K562 (cell line): ENCODE measurements at regions not wholly inside any gene's neighbourhood (a gene's known extent, or its start where the extent isn't known, plus 50 kb on each side); places are given as distances from the start of the nearest gene placed in this dataset.

Source experiments
- ATAC-seq: fragments of 200-7000 bp; cut with Tn5 transposase; 3 replicates; pipeline ENCODE4 v1.9.1; 2020; ENCODE audit warnings: moderate library complexity
- BruUV-seq: library from RNA; stranded (reverse); fragments of 400-500 nt; replicated peaks from 2 replicates; lab custom pipeline; 2021; lab: Mats Ljungman, UMichigan
- CTCF ChIA-PET: fragments of 300-600 bp; formaldehyde crosslinking; extraction: SDS; loops from one replicate; lab custom pipeline; 2021; ENCODE audit warnings: low intra/inter-chr PET ratio; lab: Yijun Ruan, JAX
- POLR2A ChIA-PET: fragments of 300-600, 350-650 bp; sonication (Branson Sonifier 250); formaldehyde crosslinking; extraction: SDS; loops from one replicate; lab custom pipeline; 2021; ENCODE audit warnings: antibody characterized with exemption, inconsistent platforms; lab: Yijun Ruan, JAX
- DNase-seq, 4 experiments: peaks; one replicate each; pipeline versions ENCODE4 v3.0.0 to v3.0.0-alpha.2; 2011 to 2018; ENCODE audit warnings: low spot score in 3 of 4, mixed read lengths in 3 of 4; ENCODE audit errors: extremely low read depth in 1 of 4
- FAIRE-seq: peaks from 2 replicates; lab custom pipeline; 2011; peaks lifted over from hg19 to GRCh38; lab: Jason Lieb, UNC
- H2AFZ ChIP-seq: 2 replicates; pipeline ENCODE4 v1.6.0; 2011; ENCODE audit warnings: low read depth, low read length, control low read depth, inconsistent platforms
- H3K27ac ChIP-seq: fragments of 200-600 bp; 3 replicates; pipeline ENCODE4 v1.8.0; 2011; ENCODE audit warnings: low read depth, mild to moderate bottlenecking, control low read depth, inconsistent platforms, low read length, moderate library complexity, mixed read lengths; ENCODE audit errors: extremely low read depth
- H3K27me3 ChIP-seq, 2 experiments: fragments of 300-600 bp in 1 of 2; 2 replicates in 1 of 2; 3 replicates in 1 of 2; pipeline versions ENCODE4 v1.6.0 to v1.8.0; 2011; ENCODE audit warnings: inconsistent platforms in 2 of 2, low read length in 2 of 2, mild to moderate bottlenecking in 1 of 2, mixed read lengths in 1 of 2, moderate library complexity in 1 of 2; ENCODE audit not compliant: control insufficient read depth in 2 of 2, insufficient read depth in 2 of 2
- H3K36me3 ChIP-seq: fragments of 300-600 bp; 3 replicates; pipeline ENCODE4 v1.8.0; 2011; ENCODE audit warnings: mild to moderate bottlenecking, low read length, inconsistent platforms; ENCODE audit not compliant: control insufficient read depth, insufficient read depth
- H3K4me1 ChIP-seq, 2 experiments: fragments of 200-600 bp in 1 of 2; replicated peaks in 1 of 2; 2 replicates in 1 of 2; 3 replicates in 1 of 2; pipeline versions ENCODE4 v1.5.1 to v1.8.0; 2011; ENCODE audit warnings: inconsistent platforms in 2 of 2, low read length in 2 of 2, mild to moderate bottlenecking in 1 of 2, mixed read lengths in 1 of 2, moderate library complexity in 1 of 2; ENCODE audit not compliant: control insufficient read depth in 2 of 2, insufficient read depth in 2 of 2
- H3K4me2 ChIP-seq: 2 replicates; pipeline ENCODE4 v1.6.1; 2011; ENCODE audit warnings: low read length, control low read depth, inconsistent platforms, mixed read lengths; ENCODE audit not compliant: insufficient read depth
- H3K4me3 ChIP-seq: fragments of 200-600 bp; sonication (generic), shearing (Covaris generic); 2 replicates; pipeline ENCODE4 v1.5.1; 2016; ENCODE audit warnings: control low read depth, inconsistent platforms
- H3K79me2 ChIP-seq: fragments of 200-600 bp; 3 replicates; pipeline ENCODE4 v1.8.0; 2011; ENCODE audit warnings: low read length, inconsistent platforms; ENCODE audit not compliant: control insufficient read depth, insufficient read depth
- H3K9ac ChIP-seq, 2 experiments: 2 replicates each; pipeline versions ENCODE4 v1.6.0 to v1.6.1; 2011; ENCODE audit warnings: low read depth in 2 of 2, low read length in 2 of 2, control low read depth in 1 of 2, inconsistent platforms in 1 of 2, mild to moderate bottlenecking in 1 of 2, mixed read lengths in 1 of 2; ENCODE audit not compliant: insufficient read depth in 1 of 2
- H3K9me1 ChIP-seq: one replicate; pipeline ENCODE4 v1.6.0; 2011; ENCODE audit warnings: inconsistent platforms, mild to moderate bottlenecking, low read length, moderate library complexity; ENCODE audit not compliant: control insufficient read depth, insufficient read depth
- H3K9me3 ChIP-seq: replicated peaks from 2 replicates; pipeline ENCODE4 v1.5.1; 2011; ENCODE audit warnings: low read depth, low read length, inconsistent platforms; ENCODE audit not compliant: control insufficient read depth, insufficient read depth
- H4K20me1 ChIP-seq: replicated peaks from 2 replicates; pipeline ENCODE4 v1.6.1; 2011; ENCODE audit warnings: low read length, inconsistent platforms, mixed read lengths; ENCODE audit not compliant: control insufficient read depth, insufficient read depth
- BCL6 ChIP-seq: fragments of 250-450 bp; sonication (Bioruptor Pico); IDR thresholded peaks from 2 replicates; pipeline ENCODE4 v1.4.0; 2020
- DACH1 ChIP-seq: fragments of 450-650 bp; IDR thresholded peaks from 2 replicates; pipeline ENCODE4 v1.6.1; 2018; ENCODE audit not compliant: partially characterized antibody
- KHSRP ChIP-seq: fragments of 450-650 bp; IDR thresholded peaks from 2 replicates; pipeline ENCODE4 v1.6.1; 2017
- KLF10 ChIP-seq: fragments of 250-450 bp; sonication (Bioruptor Pico); IDR thresholded peaks from 2 replicates; pipeline ENCODE4 v1.6.1; 2021; ENCODE audit warnings: matching md5 sums
- MAFG ChIP-seq: fragments of 450-650 bp; conservative IDR thresholded peaks from 2 replicates; pipeline ENCODE4 v1.6.1; 2016; ENCODE audit warnings: missing genetic modification characterization, missing compliant biosample characterization
- MBD2 ChIP-seq: sonication (generic); IDR thresholded peaks from 2 replicates; pipeline ENCODE4 v1.6.1; 2016; ENCODE audit warnings: low read depth, borderline replicate concordance
- NR3C1 ChIP-seq: sonication (generic); formaldehyde crosslinking; IDR thresholded peaks from 2 replicates; pipeline ENCODE4 v1.8.1; 2022; ENCODE audit warnings: missing genetic modification reagents
- NR4A1 ChIP-seq, 2 experiments: fragments of 250-450 bp in 1 of 2; fragments of 450-650 bp in 1 of 2; sonication (Bioruptor Pico) in 1 of 2; IDR thresholded peaks; 2 replicates each; pipeline versions ENCODE4 v1.4.0 to v1.6.1; 2016 to 2020; ENCODE audit warnings: mild to moderate bottlenecking in 2 of 2, missing compliant biosample characterization in 1 of 2, missing genetic modification characterization in 1 of 2, moderate library complexity in 1 of 2
- TGIF2 ChIP-seq: sonication (generic); formaldehyde crosslinking; IDR thresholded peaks from 2 replicates; pipeline ENCODE4 v1.8.1; 2022; ENCODE audit warnings: mild to moderate bottlenecking, missing genetic modification reagents, moderate library complexity
- USF2 ChIP-seq: sonication (generic); formaldehyde crosslinking; IDR thresholded peaks from 2 replicates; pipeline ENCODE4 v1.5.0; 2020; ENCODE audit warnings: missing genetic modification reagents
- ZBED1 ChIP-seq: IDR thresholded peaks from 2 replicates; pipeline ENCODE4 v1.6.1; 2014
- ZBTB17 ChIP-seq: fragments of 450-650 bp; formaldehyde crosslinking; IDR thresholded peaks from 2 replicates; pipeline ENCODE4 v1.4.0; 2020; ENCODE audit warnings: mild to moderate bottlenecking
- ZNF79 ChIP-seq: fragments of 250-450 bp; sonication (Bioruptor Pico); IDR thresholded peaks from 2 replicates; pipeline ENCODE4 v1.4.0; 2020; ENCODE audit warnings: low read depth, mild to moderate bottlenecking, moderate library complexity
- WGBS: fragments of 100-300 bp; shearing (Covaris generic); methylation state at CpG from one replicate; pipeline ENCODE4 v1.1.6; 2016; ENCODE audit warnings: low coverage, mixed read lengths; ENCODE audit not compliant: insufficient coverage; ENCODE audit errors: missing lambda C conversion rate; 5-methylcytosine and 5-hydroxymethylcytosine counted together
- in situ Hi-C: fragments of 300-500 bp; cut with MboI; formaldehyde crosslinking; loops from 4 replicates; pipeline ENCODE4 v1.15.0; 2018; ENCODE audit warnings: inconsistent platforms, mixed read lengths
- intact Hi-C: fragments of 100-400 bp; cut with micrococcal nuclease; formaldehyde crosslinking; loops from 2 replicates; pipeline ENCODE4 v1.14.2; 2022

GRCh38 chr5:92435781-92436180, 1052.7 kb upstream of the ARRDC3 start:
- in situ Hi-C loops (no loop called here), intact Hi-C loops (no loop called here)
- no peak for TF ChIP-seq USF2
- no peak for TF ChIP-seq DACH1
- no peak for TF ChIP-seq TGIF2 (CRISPR knock-in tag)
- TF ChIP-seq ZBTB17 (CRISPR knock-in tag): no peak
- no peak for TF ChIP-seq KHSRP
- no peak for TF ChIP-seq KLF10
- no peak for TF ChIP-seq MAFG (tag)
- TF ChIP-seq NR4A1 (CRISPR knock-in tag; IDR thresholded peaks at IDR 0.05): no peak
- TF ChIP-seq NR4A1 (tag; IDR thresholded peaks at IDR 0.05): no peak
- no peak for TF ChIP-seq ZNF79 (CRISPR knock-in tag)
- no peak for TF ChIP-seq ZBED1
- no peak for TF ChIP-seq NR3C1 (CRISPR knock-in tag)
- no peak for TF ChIP-seq MBD2
- TF ChIP-seq BCL6 (CRISPR knock-in tag): no peak
- DNase-seq (no peak), FAIRE-seq (no peak), ATAC-seq (no peak)
- no peak overlapping the region for H2AFZ ChIP-seq
- H4K20me1 ChIP-seq: no peaks in the 10 kb centered on the region
- WGBS: 7% methylated on average over 3 of the region's 3 CpGs
- CTCF ChIA-PET: no interaction called here
- no TSS peak for BruUV-seq
- H3K4me3 ChIP-seq: no peak overlapping the region
- H3K27me3 ChIP-seq: no peaks in the 10 kb centered on the region
- no peaks in the 10 kb centered on the region for H3K9me1 ChIP-seq
- H3K79me2 ChIP-seq: no peaks in the 10 kb centered on the region
- no peak overlapping the region for H3K27ac ChIP-seq
- no peaks in the 10 kb centered on the region for H3K36me3 ChIP-seq
- no peak overlapping the region for H3K4me2 ChIP-seq
- no peaks in the 10 kb centered on the region for H3K9me3 ChIP-seq
- POLR2A ChIA-PET: no interaction called here
- H3K4me1 ChIP-seq: no peaks in the 10 kb centered on the region
- no peak overlapping the region for H3K9ac ChIP-seq
